GM23338 (cell line): ENCODE measurements at regions not wholly inside any gene's neighbourhood (a gene's known extent, or its start where the extent isn't known, plus 50 kb on each side); places are given as distances from the start of the nearest gene placed in this dataset.

Experiments
- ATAC-seq: fragments of 200-7000 bp; cut with Tn5 transposase; 3 replicates; pipeline ENCODE4 v1.9.1; 2020
- DNase-seq: peaks from one replicate; pipeline ENCODE4 v3.0.0-alpha.2; 2015; ENCODE audit warnings: low spot score
- H2AFZ ChIP-seq: fragments of 200-600 bp; sonication (generic); 2 replicates; pipeline ENCODE4 v1.8.0; 2016; ENCODE audit warnings: antibody characterized with exemption, mild to moderate bottlenecking, moderate library complexity
- H3F3A ChIP-seq: fragments of 200-600 bp; sonication (generic); replicated peaks from 2 replicates; pipeline ENCODE4 v1.8.0; 2017; ENCODE audit warnings: antibody characterized with exemption, mixed run types, low read depth
- H3K27ac ChIP-seq: fragments of 200-600 bp; sonication (generic); 2 replicates; pipeline ENCODE4 v1.6.1; 2016; ENCODE audit warnings: low read depth
- H3K27me3 ChIP-seq: fragments of 200-600 bp; sonication (generic); 2 replicates; pipeline ENCODE4 v1.8.0; 2016; ENCODE audit warnings: mild to moderate bottlenecking, mixed run types, moderate library complexity; ENCODE audit not compliant: insufficient read depth
- H3K36me3 ChIP-seq: fragments of 200-600 bp; sonication (generic); 2 replicates; pipeline ENCODE4 v1.8.0; 2016; ENCODE audit warnings: mild to moderate bottlenecking; ENCODE audit not compliant: insufficient read depth
- H3K4me1 ChIP-seq: fragments of 200-600 bp; sonication (generic); 2 replicates; pipeline ENCODE4 v1.8.0; 2016; ENCODE audit warnings: mild to moderate bottlenecking, moderate library complexity; ENCODE audit not compliant: insufficient read depth
- H3K4me2 ChIP-seq: fragments of 200-600 bp; sonication (generic); 2 replicates; pipeline ENCODE4 v1.7.1; 2017; ENCODE audit warnings: mixed run types
- H3K4me3 ChIP-seq: fragments of 200-600 bp; sonication (generic); 2 replicates; pipeline ENCODE4 v1.6.1; 2016; ENCODE audit warnings: mixed run types
- H3K79me2 ChIP-seq: fragments of 200-600 bp; sonication (generic); replicated peaks from 2 replicates; pipeline ENCODE4 v1.8.0; 2017; ENCODE audit warnings: mild to moderate bottlenecking; ENCODE audit not compliant: insufficient read depth
- H3K9me2 ChIP-seq: fragments of 200-600 bp; sonication (generic); 2 replicates; pipeline ENCODE4 v1.8.0; 2017; ENCODE audit not compliant: insufficient read depth
- H4K20me1 ChIP-seq: fragments of 200-600 bp; sonication (generic); replicated peaks from 2 replicates; pipeline ENCODE4 v1.8.0; 2017; ENCODE audit warnings: mild to moderate bottlenecking; ENCODE audit not compliant: insufficient read depth
- H3K27ac Mint-ChIP-seq: 2 replicates; pipeline ENCODE4 v1.8.0; 2020; ENCODE audit warnings: inconsistent platforms, mild to moderate bottlenecking, moderate library complexity, mixed read lengths
- H3K27me3 Mint-ChIP-seq: 3 replicates; pipeline ENCODE4 v1.8.0; 2022; ENCODE audit warnings: low read depth, mild to moderate bottlenecking, moderate library complexity, mixed read lengths, inconsistent platforms; ENCODE audit not compliant: insufficient read depth, poor library complexity
- H3K36me3 Mint-ChIP-seq: 3 replicates; pipeline ENCODE4 v1.8.0; 2021; ENCODE audit warnings: low read depth, mild to moderate bottlenecking, inconsistent platforms, moderate library complexity, mixed read lengths
- H3K4me1 Mint-ChIP-seq: 3 replicates; pipeline ENCODE4 v1.8.0; 2020; ENCODE audit warnings: mild to moderate bottlenecking, inconsistent platforms, mixed read lengths
- H3K4me3 Mint-ChIP-seq: 3 replicates; pipeline ENCODE4 v1.8.0; 2021; ENCODE audit warnings: moderate library complexity, mild to moderate bottlenecking, inconsistent platforms, mixed read lengths
- H3K9me3 Mint-ChIP-seq: 3 replicates; pipeline ENCODE4 v1.8.0; 2020; ENCODE audit warnings: moderate library complexity, mild to moderate bottlenecking, inconsistent platforms, mixed read lengths
- NANOG ChIP-seq: IDR thresholded peaks from 2 replicates; pipeline ENCODE4 v1.6.1; 2016; ENCODE audit warnings: antibody characterized with exemption, borderline replicate concordance
- ZNF114 ChIP-seq: fragments of 250-450 bp; sonication (Bioruptor Pico); IDR thresholded peaks from 2 replicates; pipeline ENCODE4 v1.5.0; 2020; ENCODE audit warnings: mild to moderate bottlenecking, moderate library complexity
- TF ChIP-seq, protein P1 (sequence below): fragments of 250-450 bp; sonication (Bioruptor Pico); IDR thresholded peaks from 2 replicates; pipeline ENCODE4 v1.5.0; 2020; ENCODE audit warnings: mild to moderate bottlenecking, moderate library complexity

DNA sequence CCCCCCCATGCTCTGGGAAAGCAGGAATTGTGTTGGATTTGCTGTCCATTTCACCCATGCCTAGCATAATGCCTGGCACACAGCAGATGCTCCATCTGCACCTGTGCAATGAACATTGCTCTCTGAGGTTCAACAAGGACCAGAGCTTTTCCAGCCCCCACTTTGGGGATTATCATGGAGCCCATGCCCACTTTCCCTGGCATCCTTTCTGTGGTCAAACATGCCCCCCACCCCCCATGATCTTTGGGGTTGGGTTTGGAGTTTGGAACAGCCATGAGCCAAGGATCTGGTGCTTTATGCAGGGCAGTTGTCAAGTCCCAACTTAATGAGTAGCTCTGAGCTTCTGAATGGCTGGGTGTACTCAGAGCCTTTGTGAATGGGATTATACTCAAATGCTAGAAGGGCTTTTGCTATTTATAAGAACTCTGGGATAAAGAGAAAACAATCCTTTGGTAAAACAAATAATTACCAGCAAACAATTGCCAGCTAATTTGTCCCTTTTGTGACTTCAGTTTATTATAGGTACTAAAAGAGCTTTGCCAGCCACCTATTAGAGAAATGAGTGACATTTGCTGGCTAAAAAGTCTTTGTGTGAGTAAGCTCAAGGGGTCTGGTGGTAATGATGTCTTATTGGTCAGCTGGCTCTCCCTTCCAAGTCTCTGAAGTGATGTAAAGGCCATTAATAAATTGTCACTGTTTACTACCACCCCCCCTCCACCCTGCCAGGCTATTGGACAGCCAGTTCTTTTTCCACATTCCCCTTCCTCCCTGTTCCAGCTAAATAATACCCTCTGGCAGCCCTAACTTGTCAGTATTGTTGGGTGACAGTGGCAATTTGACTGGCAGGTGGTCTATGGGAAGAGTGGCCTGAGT lies 182.3 kb downstream of the MACROH2A1 start:
- peaks cover 15% of the 10 kb centered on the region for H3K4me1 Mint-ChIP-seq
- H3K4me3 Mint-ChIP-seq = no peak overlapping the region
- H3K27ac Mint-ChIP-seq = no peak overlapping the region
- Histone ChIP-seq H3F3A (no peaks in the 10 kb centered on the region), H2AFZ (no peak overlapping the region), H3K27ac (no peak overlapping the region), H3K4me1 (peaks cover 9% of the 10 kb centered on the region), H3K9me2 (no peaks in the 10 kb centered on the region), H3K4me3 (no peak overlapping the region), H3K27me3 (no peaks in the 10 kb centered on the region), H4K20me1 (no peaks in the 10 kb centered on the region), H3K36me3 (no peaks in the 10 kb centered on the region), H3K4me2 (no peak overlapping the region), H3K79me2 (no peaks in the 10 kb centered on the region)
- ATAC-seq (no peak), DNase-seq (no peak)
- H3K9me3 Mint-ChIP-seq = no peaks in the 10 kb centered on the region
- H3K27me3 Mint-ChIP-seq = peaks cover 12% of the 10 kb centered on the region
- no peaks in the 10 kb centered on the region for H3K36me3 Mint-ChIP-seq
- TF ChIP-seq NANOG = no peak
- TF ChIP-seq, protein P1, sequence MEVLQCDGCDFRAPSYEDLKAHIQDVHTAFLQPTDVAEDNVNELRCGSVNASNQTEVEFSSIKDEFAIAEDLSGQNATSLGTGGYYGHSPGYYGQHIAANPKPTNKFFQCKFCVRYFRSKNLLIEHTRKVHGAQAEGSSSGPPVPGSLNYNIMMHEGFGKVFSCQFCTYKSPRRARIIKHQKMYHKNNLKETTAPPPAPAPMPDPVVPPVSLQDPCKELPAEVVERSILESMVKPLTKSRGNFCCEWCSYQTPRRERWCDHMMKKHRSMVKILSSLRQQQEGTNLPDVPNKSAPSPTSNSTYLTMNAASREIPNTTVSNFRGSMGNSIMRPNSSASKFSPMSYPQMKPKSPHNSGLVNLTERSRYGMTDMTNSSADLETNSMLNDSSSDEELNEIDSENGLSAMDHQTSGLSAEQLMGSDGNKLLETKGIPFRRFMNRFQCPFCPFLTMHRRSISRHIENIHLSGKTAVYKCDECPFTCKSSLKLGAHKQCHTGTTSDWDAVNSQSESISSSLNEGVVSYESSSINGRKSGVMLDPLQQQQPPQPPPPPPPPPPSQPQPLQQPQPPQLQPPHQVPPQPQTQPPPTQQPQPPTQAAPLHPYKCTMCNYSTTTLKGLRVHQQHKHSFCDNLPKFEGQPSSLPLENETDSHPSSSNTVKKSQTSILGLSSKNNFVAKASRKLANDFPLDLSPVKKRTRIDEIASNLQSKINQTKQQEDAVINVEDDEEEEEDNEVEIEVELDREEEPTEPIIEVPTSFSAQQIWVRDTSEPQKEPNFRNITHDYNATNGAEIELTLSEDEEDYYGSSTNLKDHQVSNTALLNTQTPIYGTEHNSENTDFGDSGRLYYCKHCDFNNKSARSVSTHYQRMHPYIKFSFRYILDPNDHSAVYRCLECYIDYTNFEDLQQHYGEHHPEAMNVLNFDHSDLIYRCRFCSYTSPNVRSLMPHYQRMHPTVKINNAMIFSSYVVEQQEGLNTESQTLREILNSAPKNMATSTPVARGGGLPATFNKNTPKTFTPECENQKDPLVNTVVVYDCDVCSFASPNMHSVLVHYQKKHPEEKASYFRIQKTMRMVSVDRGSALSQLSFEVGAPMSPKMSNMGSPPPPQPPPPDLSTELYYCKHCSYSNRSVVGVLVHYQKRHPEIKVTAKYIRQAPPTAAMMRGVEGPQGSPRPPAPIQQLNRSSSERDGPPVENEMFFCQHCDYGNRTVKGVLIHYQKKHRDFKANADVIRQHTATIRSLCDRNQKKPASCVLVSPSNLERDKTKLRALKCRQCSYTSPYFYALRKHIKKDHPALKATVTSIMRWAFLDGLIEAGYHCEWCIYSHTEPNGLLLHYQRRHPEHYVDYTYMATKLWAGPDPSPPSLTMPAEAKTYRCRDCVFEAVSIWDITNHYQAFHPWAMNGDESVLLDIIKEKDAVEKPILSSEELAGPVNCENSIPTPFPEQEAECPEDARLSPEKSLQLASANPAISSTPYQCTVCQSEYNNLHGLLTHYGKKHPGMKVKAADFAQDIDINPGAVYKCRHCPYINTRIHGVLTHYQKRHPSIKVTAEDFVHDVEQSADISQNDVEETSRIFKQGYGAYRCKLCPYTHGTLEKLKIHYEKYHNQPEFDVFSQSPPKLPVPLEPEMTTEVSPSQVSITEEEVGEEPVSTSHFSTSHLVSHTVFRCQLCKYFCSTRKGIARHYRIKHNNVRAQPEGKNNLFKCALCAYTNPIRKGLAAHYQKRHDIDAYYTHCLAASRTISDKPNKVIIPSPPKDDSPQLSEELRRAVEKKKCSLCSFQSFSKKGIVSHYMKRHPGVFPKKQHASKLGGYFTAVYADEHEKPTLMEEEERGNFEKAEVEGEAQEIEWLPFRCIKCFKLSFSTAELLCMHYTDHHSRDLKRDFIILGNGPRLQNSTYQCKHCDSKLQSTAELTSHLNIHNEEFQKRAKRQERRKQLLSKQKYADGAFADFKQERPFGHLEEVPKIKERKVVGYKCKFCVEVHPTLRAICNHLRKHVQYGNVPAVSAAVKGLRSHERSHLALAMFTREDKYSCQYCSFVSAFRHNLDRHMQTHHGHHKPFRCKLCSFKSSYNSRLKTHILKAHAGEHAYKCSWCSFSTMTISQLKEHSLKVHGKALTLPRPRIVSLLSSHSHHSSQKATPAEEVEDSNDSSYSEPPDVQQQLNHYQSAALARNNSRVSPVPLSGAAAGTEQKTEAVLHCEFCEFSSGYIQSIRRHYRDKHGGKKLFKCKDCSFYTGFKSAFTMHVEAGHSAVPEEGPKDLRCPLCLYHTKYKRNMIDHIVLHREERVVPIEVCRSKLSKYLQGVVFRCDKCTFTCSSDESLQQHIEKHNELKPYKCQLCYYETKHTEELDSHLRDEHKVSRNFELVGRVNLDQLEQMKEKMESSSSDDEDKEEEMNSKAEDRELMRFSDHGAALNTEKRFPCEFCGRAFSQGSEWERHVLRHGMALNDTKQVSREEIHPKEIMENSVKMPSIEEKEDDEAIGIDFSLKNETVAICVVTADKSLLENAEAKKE (CRISPR knock-in tag) = no peak

DNA sequence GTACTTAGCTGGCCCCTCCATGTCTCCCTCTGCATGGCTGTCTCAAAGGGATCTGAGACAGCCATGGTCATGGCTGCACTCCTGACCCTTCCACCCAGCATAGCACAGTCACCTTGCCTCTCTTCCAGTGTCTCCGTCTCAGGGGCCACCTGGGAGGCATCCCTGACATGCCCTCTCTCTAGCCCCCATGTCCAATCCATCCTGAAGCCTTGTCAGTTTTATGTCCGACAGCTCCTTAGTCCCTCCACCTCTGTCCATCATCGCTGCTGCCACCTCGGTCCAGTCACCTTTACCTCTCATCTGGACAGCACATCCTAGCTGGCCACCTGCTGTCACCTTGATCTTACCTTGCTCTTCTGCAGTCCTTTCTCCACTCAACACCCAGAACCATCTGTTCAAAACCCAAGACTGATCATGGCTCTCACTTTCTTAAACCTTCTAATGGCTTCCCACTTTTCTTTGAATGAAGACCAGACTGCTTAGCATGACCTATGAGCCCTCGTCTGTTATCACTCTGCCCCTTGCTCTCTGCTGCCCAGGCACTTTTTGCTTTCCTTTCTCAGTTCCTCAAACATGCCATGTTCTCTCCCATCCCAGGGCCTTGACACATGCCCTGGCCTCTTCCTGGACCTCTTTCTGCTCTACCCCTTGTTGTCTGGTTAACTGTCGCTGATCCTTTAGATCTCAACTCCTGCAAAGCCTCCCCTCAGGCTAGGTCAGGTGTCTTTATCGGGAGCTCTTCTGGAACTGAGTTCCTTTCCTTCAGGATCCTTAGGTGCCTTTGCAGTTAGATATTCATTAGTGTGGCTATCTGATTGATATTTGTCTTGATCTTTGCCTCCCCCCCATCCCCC lies 181.8 kb upstream of the PITX1 start:
- Histone ChIP-seq H3F3A (no peaks in the 10 kb centered on the region), H3K27me3 (no peaks in the 10 kb centered on the region), H3K4me3 (no peak overlapping the region), H2AFZ (no peak overlapping the region), H4K20me1 (no peaks in the 10 kb centered on the region), H3K4me1 (peaks cover 9% of the 10 kb centered on the region), H3K79me2 (no peaks in the 10 kb centered on the region), H3K4me2 (no peak overlapping the region), H3K36me3 (no peaks in the 10 kb centered on the region), H3K9me2 (no peaks in the 10 kb centered on the region), H3K27ac (no peak overlapping the region)
- Mint-ChIP-seq H3K9me3 (no peaks in the 10 kb centered on the region), H3K4me3 (no peak overlapping the region), H3K27ac (no peak overlapping the region), H3K4me1 (peaks cover 15% of the 10 kb centered on the region), H3K27me3 (peaks cover 9% of the 10 kb centered on the region), H3K36me3 (no peaks in the 10 kb centered on the region)
- DNase-seq (no peak), ATAC-seq (no peak)
- TF ChIP-seq, protein P1 (CRISPR knock-in tag) = no peak
- no peak for TF ChIP-seq ZNF114 (CRISPR knock-in tag)
- no peak for TF ChIP-seq NANOG
